ENCODE measurements at regions not wholly inside any gene's neighbourhood (a gene's known extent, or its start where the extent isn't known, plus 50 kb on each side); places are given as distances from the start of the nearest gene placed in this dataset.
"Not testable (repeated sequence)": the region's sequence is repeated elsewhere in the genome, so short reads cannot be mapped to it uniquely, and the experiment has no call there.

DNA sequence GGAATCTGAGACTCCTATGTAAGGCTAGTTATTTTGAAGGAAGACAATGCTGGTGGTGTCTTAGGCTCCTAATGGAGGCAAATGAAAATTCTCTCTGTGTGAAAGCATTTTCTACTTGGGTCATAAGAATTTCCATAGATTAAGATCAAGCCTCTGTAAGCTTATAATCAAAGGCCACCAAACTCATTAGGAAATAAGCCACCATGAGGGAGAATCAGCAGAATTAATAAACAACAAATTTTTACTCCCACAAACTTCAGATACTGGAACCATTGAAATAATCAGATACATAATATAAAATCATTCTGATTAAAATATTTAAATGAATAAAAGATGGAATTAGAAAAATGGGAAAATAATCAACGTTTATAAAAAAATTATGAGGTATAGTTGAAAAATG is 178.7 kb downstream of the NPIPA8 start:
- TF ChIP-seq, protein P1, sequence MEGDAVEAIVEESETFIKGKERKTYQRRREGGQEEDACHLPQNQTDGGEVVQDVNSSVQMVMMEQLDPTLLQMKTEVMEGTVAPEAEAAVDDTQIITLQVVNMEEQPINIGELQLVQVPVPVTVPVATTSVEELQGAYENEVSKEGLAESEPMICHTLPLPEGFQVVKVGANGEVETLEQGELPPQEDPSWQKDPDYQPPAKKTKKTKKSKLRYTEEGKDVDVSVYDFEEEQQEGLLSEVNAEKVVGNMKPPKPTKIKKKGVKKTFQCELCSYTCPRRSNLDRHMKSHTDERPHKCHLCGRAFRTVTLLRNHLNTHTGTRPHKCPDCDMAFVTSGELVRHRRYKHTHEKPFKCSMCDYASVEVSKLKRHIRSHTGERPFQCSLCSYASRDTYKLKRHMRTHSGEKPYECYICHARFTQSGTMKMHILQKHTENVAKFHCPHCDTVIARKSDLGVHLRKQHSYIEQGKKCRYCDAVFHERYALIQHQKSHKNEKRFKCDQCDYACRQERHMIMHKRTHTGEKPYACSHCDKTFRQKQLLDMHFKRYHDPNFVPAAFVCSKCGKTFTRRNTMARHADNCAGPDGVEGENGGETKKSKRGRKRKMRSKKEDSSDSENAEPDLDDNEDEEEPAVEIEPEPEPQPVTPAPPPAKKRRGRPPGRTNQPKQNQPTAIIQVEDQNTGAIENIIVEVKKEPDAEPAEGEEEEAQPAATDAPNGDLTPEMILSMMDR (CRISPR knock-in tag; IDR thresholded peaks at IDR 0.05): not testable (repeated sequence)
- TF ChIP-seq, protein P2, sequence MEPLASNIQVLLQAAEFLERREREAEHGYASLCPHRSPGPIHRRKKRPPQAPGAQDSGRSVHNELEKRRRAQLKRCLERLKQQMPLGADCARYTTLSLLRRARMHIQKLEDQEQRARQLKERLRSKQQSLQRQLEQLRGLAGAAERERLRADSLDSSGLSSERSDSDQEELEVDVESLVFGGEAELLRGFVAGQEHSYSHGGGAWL (CRISPR knock-in tag; IDR thresholded peaks at IDR 0.05): not testable (repeated sequence)
- not testable (repeated sequence) for TF ChIP-seq MAFF (IDR thresholded peaks at IDR 0.05; ENCODE audit: low read depth, low read length); NR1H2 (CRISPR knock-in tag; IDR thresholded peaks at IDR 0.05; ENCODE audit: borderline replicate concordance, low read depth); IKZF1 (IDR thresholded peaks at IDR 0.05); IKZF4 (CRISPR knock-in tag; IDR thresholded peaks at IDR 0.05; ENCODE audit: borderline replicate concordance, low read depth, not compliant biosample characterization)

All from HepG2 (cell line).